Amygdala (tissue), 56 donors: ENCODE measurements at regions not wholly inside any gene's neighbourhood (a gene's known extent, or its start where the extent isn't known, plus 50 kb on each side); places are given as distances from the start of the nearest gene placed in this dataset.
A peak's percentile ranks its signal among the peaks of the same experiment; 100 is the strongest.

ENCODE experiments used
- DNase-seq, 56 donors: peaks; one replicate each; lab custom pipeline; 2025; lab: John Stamatoyannopoulos, UW

DNA sequence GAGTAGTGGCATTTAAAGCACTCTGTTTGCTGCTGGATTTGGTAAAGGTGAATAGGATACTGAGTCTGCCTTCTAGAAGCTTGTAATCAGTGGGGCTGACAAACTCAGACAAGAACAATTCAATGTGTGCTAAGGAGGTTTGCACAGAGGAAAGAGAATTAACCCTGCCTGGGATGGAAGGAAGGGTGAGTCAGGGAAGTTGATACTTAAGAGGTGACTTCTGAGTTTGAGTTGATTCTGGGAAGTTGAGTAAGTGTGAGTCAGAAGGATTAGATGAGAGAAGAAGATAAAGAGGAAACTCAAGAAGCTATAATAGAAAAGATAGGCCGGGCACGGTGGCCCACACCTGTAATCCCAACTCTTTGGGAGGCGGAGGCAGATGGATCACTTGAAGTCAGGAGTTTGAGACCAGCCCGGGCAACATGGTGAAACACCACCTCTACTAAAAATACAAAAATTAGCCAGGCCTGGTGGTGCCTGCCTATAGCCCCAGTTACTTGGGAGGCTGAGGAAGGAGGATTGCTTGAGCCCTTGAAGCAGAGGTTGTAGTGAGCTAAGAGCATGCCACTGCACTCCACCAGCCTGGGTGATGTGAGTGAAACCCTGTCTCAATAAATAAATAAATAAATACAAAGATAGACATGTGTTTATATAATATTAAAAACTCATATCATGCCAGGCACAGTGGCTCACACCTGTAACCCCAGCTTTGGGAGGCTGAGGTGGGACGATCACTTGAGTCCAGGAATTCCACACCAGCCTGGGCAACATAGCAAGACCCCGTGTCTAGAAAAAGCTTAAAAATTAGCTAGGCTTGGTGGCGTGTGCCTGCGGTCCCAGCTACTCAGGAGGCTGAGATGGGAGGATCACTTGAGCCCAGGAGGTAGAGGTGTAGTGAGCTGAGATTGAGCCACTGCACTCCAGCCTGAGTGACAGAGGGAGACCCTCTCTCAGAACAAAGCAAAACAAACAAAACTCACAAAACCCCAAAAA lies 126.8 kb upstream of the CPM start:
- no peak for DNase-seq

DNA sequence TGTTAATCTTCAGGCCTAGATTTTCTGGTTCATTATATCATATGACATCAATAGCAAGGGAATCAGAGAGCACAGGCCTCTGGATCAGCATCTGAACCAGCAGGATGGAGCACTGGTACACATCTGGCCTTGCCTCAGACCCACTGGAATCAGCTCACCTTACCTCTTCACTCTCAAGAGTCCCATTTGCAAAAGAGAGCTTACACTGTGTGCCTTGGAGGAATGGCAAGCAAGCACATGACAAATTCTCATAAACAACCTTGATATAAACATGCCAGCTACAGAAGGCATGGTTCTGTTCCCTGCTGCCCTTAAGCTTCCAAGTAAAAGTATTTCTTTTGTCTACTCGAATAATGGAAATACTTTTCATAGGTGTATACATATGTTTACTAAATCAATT lies 128.6 kb upstream of the CPM start:
- DNase-seq = no peak

DNA sequence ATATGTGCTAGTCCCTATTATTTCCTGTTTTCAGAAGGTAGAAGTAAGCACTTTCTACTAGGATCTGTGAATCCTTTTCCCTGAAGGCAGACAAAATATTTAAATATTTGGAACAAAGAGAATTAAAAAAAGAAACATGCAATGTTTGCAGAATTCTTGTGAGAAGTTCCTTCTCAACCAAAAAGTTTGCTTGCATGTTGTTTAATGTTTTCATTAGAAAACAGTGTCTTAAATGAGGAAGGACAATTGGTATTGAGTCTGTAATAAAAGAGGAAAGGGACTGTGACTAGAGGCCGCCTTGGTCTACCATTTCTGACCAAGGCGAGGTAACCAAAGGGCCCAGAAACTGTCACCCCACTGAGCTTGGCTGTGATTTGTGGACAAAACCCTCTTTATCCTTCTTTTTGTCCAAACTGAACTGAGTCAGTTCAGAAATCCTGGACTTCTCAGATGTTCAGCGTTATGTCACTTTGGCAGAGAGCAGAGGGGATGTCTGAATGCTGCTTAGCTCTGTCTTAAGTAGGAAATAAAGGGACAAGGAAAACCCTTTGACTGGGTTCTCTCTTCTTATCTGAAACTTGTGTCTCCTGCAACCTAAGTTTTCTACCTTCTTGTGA lies 129.8 kb upstream of the CPM start:
- DNase-seq = peak in 6 of 56 donors; percentile 6 to 26 (median 15)

DNA sequence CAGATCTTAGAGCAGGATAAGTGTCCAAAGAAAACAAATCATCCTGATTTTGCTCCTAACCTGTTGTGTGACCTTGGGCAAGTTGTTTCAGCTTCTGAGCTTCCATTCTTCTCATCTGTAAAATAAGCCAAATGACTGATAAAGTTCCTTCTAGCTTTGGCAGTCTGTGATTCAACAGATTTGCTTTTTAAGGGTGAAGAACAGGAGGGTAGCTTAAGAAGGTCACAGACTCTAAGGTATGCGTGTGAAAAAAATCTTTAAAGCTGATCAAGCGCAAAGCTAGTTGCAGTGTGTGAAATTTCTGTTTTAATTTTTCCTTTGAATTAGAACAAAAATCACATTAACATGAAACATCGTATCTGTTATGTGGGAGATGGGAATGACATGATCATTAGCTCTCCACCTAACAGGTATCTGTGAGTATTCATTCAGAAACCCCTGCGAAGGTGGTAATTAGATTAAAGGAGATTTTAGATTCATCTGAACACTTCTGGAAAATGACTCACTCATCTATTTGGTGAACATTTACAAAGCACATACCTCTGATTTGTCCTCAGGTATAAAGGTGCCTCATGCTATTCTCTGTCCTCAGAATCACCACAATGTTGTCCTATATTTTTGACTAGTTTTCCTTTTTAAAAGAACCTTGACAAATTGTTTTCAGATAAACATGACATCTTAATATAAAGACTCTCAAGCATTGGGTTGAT lies 131.9 kb upstream of the CPM start:
- DNase-seq = no peak

DNA sequence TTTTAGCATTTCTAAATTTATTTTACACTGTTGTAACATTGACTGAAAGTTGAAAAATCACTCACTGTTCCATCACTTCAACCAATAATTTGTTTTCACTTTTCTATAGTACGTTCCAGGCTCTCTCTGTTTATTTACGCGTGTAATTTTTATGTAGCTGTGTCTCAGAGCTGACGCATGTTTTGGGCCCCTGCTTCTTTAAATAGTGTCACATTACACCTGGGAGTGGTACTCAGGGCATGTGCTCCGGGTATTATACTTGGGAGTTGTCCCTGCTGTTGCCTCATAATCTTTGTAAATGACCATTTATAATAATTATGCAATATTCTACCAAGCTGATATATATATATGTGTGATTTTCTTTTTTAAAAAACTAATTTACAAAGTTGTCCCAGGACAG lies 132.8 kb upstream of the CPM start:
- DNase-seq = no peak

DNA sequence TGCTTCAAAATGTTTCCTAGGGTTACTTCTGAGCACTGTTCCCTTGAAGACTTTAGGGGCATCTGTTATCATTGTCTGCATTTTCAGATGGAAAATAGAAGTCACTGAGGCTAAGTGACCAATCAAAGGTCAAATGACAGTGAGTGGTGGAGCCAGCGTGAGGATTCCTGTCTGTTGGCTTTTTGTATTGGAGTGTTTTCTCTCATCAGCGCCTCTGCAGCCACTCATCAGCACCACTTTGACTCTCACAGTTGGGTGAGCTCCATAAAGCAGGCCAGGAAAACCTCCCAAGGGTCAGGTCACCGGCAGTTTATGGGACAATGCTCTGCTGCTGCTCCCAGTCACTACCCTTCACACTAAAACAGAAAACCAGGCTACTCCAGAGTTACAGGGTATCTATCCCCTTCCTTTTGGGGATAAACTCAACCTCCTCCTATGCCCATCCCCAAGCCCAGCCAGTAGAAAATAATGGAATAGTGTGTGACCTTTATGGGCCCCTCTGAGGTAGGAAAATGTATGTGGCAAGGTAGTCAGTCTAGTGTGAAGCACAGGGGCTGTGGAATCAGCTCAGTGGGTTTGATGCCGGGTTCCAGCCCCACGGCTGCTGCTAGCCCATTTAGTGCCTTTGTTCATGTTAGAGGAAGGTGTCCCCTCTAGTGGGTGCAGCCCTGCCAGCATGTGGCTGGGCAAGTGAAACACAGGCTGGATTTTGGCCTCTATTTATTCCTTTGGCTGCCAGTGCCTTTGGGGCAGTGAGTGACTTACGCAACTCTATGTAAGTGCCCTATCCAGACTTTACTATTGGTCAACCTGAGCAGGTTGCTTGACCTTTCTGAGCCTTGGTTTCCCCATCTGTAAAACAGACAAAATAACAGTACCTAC lies 133.8 kb upstream of the CPM start:
- peak in 3 of 56 donors; percentile 2 to 18 (median 7) for DNase-seq

DNA sequence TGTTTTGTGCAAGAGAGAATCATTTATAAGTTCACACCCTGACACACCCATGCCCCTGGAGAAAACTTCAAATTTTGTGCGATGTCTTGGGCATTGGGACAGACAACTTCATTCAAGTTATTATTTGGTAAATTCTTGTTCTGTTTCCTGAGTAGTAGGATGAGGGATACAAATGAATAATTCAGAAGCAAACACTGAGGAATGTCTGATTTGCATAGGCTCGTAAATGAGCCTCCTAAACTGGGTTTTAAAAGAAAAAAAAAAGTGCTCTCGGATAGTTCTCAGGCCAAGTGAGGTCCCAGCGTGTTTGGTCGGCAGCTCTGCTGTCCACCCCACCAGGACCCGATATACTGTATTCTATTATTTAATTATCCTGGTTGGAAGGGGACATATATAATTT lies 134.7 kb upstream of the CPM start:
- no peak for DNase-seq

DNA sequence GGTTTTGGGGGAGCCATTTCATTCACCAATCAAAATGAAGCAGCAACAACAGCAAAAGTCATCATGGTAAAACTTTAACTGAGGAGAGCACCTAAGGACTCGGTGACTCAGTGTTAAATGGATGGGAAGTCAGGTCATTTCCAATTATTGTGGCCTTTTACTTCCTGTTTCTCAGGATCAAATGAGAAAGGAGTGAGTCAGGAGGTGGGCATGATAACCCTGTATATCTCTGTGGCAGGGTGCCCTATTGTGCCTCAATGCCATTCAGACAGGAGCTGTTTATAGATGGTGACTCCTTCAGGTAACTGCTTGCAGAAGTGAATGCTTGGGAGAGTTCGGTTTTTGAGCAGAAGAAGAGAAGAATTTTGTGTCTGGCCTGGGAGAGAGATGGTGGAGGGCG lies 135.5 kb upstream of the CPM start:
- no peak for DNase-seq

DNA sequence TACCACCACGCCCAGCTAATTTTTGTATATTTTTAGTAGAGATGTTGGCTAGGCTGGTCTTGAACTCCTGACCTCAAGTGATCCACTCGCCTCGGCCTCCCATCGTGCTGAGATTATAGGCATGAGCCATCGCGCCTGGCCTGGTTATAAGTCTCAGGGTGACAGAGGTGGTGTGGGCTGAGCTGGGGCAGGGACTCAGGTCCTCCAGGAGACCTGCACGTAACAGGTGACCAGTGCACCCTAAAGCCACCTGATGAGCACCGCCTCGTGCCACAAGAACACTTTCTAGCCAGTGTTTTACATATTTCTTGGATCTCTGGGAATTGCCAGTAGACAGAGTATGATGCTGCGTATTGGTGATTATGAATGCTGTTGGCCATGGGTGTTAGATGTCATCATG lies 136.5 kb upstream of the CPM start:
- DNase-seq = no peak

DNA sequence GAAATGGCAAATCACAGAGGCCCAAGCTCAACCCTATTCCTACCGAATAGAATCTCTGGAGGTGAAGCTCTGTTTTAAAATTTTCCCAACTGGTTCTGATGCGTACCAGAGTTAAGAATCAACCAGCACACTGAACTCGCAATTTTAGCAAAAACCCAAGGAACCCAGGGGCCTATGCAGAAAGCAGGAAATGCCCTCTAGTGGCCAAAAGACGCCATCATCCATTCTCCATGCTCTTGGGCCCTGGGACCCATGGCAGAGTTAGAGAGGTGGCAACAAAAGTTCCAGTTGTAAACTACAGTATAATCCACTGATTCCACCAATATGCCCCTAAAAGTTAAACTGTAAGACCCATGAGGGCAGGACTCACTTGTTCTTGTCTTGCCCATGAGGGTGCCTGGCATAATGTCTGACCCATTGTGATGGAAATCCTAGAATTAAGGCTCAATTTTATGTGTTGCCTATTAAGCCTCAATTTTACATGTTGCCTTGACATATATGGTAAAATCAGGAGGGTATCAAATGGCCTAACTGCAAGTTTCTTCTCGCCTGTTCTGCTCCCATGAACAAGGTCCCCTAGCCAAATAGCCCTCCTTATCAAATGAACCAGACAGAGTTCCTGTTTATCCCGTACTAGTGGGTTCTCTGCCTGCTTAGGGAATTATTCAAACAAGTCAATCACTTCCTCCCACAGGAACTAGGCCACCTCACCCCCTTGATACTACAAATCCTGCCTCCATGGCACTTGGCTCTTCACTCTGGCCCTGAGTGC lies 137.5 kb upstream of the CPM start:
- DNase-seq = peak in 46 of 56 donors; percentile 4 to 84 (median 36)

DNA sequence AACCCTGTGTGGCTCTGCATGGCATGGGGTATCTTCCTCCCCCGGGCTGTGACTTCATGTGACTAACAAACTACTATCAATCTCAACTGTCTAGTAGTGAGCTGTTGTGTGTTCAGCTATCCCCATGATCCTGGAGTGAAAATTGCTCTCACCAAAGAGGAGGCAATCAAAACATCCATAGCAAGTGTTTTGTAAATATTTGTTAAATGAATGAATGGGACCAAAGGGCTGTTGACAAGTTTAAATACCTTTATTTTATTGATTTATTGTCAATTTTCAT lies 138.1 kb upstream of the CPM start:
- DNase-seq = no peak

DNA sequence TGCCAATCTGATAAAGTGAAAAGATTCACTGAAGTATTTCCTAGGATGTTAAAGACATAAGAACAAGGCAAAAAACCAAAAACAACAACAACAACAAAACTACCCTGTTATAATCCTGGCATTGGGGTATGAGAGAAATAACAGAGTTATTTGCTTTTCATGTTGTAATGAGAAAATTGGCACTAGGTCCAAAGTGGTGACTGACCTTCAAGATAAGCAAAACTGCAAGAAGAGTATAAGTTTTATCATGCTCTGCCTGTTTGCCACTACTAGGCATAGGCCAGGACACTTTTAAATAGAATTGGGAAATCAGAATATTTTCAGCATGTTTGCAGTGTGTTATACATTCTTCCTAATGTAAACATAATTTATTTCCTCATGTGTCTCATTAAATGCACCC lies 140.1 kb upstream of the CPM start:
- DNase-seq = no peak

DNA sequence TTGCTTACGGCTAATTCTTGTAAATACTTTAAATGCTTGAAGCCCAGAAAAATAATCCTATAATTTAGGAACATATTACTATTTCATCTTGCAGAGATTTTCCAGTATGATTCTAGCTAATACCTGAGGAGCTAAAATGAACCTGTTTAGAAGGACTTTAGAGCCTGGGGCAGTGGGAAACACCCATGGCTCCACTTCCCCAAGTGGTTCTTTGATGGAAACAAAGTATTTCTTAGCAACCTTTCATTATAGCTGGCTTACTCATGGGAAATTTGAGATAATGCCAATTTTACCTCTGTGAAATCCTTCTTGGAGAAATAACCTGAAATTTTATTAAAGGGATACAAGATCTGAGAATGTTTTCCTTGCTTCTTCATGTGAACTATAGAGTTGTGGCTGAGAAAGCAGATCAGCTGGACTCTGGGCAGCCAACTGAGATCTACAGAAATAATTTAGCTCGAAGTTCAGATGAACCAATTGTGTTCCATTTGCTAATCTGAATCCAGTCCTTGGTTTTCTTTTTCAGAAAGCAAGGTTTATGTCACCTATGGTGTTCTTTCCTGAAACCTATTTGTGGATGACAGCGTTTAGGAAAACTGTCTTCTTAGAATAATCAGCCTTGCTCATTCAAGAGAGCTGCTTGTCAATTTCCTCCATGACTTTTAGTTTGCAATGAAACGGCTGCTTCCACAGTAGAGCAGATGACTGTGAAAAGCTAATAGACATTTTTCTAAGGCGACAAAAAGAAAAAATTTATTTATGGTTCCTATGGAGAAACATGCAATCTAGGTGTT lies 141.8 kb upstream of the CPM start:
- DNase-seq = no peak

DNA sequence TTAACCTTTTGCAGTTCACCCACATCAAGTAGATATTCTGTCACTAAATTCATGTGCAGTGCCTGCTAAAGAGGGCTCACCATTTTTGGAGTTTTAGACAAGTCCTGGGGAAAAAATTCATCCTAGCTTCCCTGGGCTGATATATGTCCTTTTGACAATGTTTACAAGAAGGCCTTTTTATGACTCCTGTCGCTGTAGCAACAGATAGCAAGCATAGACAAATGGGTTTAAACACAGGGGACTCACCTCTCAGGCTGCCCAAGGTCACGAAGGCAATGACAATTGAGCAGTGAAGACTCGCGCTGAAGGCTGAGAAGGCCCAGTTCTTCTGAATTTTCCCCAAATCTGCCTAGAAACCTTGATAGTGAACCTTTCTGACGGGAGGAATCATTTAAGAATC lies 150.7 kb upstream of the CPM start:
- no peak for DNase-seq

DNA sequence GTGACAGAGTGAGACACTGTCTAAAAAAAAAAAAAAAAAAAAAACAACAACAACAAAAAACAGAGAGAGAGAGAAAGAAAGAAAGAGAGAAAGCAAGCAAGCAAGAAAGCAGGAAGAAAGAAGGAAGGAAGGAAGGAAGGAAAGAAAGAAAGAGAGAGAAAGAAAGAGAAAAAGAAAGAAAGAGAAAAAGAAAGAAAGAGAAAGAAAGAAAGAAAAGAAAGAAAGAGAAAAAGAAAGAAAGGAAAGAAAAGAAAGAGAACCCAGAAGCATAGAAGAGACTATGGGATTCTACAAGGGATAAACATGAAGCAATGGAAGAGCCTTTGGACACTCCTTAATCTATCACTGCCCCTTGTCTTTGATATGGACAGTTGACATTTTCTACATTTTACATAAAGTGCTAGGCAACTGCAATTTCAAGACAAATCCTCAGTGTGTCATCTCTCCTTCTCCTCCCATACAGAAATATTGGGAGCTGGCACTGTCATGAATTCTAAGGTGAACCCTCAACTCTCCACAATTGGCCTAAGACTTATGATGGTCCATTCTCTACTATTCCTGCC lies 151.9 kb upstream of the CPM start:
- DNase-seq = no peak

DNA sequence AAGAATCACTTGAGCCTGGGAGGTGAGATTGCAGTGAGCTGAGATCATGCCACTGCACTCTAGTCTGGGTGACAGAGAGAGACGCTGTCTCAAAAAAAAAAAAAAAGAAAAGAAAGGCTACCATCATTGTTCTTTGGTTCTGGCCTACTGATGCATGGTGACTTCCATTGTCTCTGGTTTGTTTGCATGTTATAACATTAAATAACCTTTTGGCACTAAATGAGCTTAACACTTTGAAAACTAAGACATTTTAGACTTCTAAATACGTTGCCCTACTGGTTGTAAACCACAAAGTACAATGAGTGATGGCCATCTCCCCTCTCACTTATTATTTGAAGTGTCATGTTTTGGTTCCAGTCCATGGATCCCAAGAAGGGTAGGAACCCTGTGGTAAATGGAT lies 152.9 kb upstream of the CPM start:
- DNase-seq = no peak

DNA sequence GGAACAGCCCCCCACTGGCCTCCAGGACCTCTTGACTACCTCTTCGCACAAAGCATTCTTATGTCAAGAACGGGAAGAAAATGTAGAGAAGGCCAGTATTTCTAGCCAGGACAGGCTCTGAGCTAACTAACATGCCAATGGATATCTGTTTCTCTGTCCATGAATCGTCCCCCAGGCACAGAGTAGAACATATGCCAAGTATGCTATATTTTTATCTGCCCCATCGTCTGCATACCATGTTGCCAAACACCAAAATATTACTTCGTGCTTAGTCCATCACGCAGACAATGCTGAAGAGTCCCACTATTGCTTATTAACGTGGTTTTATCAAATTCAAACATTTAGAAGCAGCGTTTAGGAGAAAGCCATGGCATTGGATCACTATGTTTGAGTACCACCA lies 151.4 kb upstream of the CPSF6 start:
- DNase-seq = no peak

DNA sequence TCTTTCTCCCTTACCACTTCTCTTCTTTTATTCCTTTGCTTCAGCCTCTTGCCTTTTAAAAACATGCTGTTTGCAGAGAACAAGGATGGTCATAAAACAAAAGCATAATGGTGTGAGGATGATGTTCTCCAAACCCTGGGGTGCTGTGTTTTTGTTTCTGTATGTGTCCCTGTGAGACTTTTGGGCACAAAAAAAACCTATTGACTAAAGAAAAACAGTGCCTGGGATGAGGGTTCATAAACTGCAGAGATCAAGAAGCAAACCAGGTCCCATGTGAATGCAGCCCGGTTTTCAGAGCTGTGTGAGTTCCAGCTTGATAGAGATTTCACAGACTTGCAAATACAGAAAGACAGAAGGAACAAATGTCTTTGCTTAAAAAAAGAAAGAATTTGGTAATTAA lies 148.6 kb upstream of the CPSF6 start:
- no peak for DNase-seq
